Activated CD4-positive, alpha-beta T cell treated with anti-CD3 and anti-CD28 coated beads for 1 hour (primary cell): ENCODE measurements at regions not wholly inside any gene's neighbourhood (a gene's known extent, or its start where the extent isn't known, plus 50 kb on each side); places are given as distances from the start of the nearest gene placed in this dataset.

Source experiments
- DNase-seq: peaks from one replicate; pipeline ENCODE4 v3.0.0-alpha.2; 2020

- DNase-seq: no peak
Observed at GRCh38 chr12:128056136-128056801, 210.7 kb upstream of the TMEM132C start.

DNA sequence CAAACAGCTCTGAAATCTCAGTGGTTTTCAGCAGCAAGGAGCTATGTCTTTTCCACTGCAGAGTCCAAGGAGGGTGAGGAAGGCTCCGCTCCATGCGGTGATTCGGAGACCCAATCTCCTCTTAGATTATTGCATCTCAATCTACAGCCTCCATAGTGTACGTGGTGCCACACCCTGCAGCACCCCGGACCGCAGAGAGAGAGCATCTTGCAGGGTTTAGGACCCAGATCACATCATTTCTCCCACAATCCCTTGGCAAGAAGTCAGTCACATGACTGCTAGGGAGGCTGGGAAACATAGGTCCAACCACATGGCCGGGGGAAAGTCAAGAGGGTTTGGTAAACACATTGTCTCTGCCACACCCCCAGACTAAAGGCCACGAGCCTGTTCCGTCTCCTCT, 209.4 kb upstream of the TMEM132C start:
- no peak for DNase-seq

DNA sequence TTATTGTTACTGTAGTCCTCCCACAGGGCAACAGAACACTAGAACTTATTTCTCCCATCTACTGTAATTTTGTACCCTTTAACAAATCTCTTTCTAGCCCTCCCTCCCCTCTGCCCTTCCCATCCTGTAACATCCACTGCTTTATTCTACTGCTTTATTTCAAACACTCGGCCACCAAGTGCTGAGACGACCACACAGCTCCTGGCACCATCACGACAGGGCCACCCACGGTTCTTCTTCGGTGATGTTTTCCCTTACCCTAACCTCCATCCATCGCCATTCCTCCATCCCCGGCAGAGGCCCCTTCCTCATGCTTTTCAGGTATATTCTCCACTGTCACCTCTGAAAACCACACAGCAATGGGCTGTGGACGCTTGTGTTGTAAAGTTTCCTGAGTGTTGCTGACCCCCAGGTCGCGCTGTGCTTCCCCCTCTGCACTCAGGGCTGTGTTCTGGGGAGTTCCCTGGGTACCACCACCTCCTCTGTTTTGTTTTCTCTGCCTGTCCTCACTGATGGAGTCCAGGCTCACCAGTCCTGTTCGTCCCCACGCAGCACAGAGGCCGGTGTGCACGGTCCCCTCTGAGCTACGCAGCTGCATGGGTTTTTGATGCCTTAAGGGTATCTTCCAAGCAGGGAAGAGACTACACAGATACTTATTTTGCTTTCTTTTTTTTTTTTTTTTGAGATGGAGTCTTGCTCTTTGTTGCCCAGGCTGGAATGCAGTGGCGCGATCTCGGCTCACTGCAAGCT, 207.2 kb upstream of the TMEM132C start:
- no peak for DNase-seq

DNA sequence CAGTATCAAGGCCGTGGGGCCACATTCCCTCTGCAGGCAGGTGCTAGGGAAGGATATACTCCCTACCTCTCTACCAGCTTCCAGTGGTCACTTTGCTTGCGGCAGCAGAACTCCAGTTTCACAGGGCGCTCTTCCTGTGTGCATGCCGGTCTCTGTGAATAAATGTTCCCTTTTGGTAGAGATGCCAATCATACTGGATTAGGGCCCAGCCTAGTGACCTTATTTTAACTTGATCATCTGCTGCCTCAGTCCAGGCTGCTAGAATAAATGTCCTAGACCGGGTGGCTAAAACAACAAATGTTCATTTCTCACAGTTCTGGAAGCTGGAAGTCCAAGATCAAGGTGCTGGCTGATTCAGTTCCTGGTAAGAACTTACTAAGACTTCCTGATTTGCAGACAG, 198.8 kb upstream of the TMEM132C start:
- no peak for DNase-seq

GRCh38 chr12:128069359-128069997, 197.5 kb upstream of the TMEM132C start:
- DNase-seq: no peak

DNA sequence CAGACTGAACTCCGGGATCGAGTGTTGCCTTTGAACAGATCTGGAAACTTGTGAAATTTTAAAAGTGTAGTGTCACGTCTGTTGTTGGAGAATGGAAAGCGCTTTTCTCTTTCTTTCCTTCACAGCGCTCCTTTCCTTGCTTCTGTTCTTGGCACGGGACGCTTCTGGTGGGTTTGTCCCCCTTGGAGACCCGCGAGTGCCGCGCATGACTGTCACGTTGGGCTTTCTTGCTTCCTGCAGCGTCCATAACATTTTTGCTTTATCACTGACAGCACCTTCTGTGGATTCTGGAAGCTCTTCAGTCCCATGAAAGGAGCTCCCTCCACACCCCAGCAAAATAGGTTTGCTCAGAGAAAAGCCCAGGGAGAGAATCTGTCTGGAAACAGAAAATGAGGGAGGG, 193.0 kb upstream of the TMEM132C start:
- DNase-seq: no peak

- DNase-seq: no peak
Observed at GRCh38 chr12:128075332-128075731, 191.6 kb upstream of the TMEM132C start.

DNA sequence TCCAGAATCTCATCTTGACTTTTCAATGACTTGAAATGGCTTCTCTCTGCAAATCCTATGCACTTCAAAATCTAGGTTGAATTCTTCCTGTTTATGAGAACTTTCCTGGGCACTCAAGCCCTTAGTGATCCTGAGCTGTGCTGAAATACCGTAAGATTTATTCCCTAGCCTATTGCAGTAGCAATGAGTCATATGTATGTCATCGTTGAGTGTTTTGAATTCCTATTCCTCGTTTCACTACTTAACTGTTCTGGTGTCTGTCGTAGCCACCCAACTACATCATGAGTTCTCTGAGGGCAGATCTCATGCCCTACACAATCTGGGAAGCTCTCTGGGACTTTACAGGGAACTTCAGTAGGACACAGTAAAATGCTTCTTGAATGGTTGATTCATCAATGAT, 190.8 kb upstream of the TMEM132C start:
- DNase-seq: no peak

GRCh38 chr12:128077211-128077916, 189.6 kb upstream of the TMEM132C start:
- DNase-seq: no peak

- DNase-seq: no peak
Observed at GRCh38 chr12:128077917-128078298, 189.1 kb upstream of the TMEM132C start.

DNA sequence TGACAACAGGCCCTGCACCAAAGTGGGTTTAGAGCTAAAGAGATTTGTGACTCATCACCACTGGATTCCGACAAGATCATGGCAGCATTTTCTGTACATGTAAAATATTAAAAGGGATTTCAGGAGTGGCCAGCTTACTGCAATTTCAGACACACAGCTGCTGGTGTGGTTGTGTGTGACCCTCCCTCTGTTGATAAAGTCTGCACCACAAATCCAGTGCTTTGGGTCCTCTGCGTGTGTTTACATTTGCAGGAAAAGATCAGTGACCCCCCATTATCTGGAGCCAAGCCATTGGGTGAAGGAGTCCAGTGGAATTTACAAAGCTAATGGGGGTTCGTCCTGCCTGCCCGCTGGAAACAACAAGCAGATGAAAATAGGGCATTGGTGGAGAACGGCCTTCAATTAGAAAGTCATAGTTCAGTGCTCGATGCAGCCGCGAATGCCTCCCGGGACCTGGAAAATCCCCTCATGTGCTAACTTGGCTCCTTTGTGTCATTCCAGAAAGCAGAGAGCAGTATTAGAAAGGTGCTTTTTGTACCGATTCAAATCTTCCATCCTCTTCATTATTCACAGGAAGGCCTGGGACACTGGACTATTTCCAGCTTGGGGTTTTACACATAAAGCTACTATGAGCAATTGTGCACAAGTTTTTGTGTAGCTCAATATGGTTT, 188.5 kb upstream of the TMEM132C start:
- no peak for DNase-seq

GRCh38 chr12:128079446-128079845, 187.5 kb upstream of the TMEM132C start:
- no peak for DNase-seq

- DNase-seq: no peak
Observed at GRCh38 chr12:128083132-128083729, 183.7 kb upstream of the TMEM132C start.

DNA sequence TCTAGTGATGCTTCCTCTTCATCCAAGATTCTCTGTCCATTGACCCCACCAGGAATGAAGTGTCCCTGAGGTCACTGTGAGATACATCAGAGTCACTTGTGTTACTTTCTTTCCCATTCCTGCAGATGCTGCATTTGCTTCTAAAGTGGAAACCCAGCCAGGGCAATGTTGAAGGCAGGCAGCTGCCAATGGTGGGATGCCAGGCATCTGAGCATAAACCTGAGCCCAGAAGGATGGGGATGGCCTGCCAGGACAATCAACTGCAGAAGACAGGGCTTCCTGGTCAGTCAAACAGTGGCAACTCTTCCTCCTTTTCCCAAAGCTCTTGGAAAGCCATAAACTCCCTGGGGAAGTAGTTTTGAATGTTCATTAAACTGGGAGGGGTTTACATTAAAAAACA, 178.0 kb upstream of the TMEM132C start:
- DNase-seq: no peak

DNA sequence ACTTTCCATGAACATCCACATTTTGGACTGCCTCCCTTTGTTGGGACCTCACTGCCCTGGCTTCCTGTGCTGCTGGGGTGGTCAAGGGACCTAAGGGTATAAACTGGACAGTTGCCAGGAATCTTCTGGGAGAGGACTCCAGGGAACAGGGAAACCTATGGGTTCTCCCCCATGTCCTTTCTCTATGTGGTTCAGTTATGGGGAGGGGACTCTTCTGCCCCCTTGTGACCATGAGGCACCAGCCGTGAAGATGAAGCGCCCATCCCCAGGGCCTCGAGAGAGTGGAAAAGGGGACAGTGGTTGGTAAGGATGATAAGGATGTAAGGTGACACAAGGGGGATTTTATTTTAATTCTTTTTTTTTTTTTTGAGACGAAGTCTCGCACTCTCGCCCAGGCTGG, 177.0 kb upstream of the TMEM132C start:
- no peak for DNase-seq

- no peak for DNase-seq
Observed at GRCh38 chr12:128091101-128091720, 175.8 kb upstream of the TMEM132C start.

- no peak for DNase-seq
Observed at GRCh38 chr12:128091951-128092382, 175.0 kb upstream of the TMEM132C start.

- DNase-seq: no peak
Observed at GRCh38 chr12:128098730-128099129, 168.2 kb upstream of the TMEM132C start.

DNA sequence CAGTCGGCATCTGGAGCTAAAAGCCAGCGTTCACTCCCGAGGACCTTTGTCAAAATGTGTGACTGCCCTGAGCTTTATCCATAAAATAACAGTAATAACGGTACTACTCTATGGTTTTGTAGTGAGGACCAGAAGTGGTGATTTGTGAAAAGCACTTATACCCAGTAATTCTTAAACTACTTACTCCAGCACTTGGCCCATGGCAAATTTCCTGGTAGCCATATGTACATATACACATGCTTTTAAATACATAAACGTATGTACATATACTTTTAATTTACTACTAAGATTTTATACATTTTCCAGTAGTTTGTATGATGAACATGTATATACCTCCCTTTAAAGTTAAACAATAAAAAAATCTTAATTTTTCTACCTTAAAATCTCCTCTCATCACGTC, 163.8 kb upstream of the TMEM132C start:
- DNase-seq: no peak

DNA sequence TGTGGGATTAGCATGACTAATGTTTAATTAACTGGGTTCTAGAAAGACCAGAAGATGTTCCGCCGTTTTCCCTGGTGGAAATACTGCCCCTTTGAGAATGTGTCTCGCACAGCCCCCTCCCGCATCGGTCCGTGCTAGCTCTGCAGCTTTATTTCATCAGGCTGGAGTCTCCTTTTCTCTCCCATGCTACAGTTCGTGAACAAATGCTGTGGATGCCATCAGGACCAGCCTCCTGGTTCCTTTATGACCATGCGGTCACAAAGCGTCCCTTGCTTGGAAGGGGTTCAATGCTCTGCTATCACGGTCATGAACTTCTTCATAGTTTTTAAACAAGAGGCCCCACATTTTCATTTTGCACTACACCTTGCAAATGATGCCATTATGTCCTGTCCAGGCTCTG, 157.7 kb upstream of the TMEM132C start:
- no peak for DNase-seq

- no peak for DNase-seq
Observed at GRCh38 chr12:128109636-128110035, 157.3 kb upstream of the TMEM132C start.

GRCh38 chr12:128111333-128111732, 155.6 kb upstream of the TMEM132C start:
- DNase-seq: no peak
